NCI-H345 treated with DMSO at 0.1 percent for 48 hours (cell line): ENCODE measurements at regions not wholly inside any gene's neighbourhood (a gene's known extent, or its start where the extent isn't known, plus 50 kb on each side); places are given as distances from the start of the nearest gene placed in this dataset.

Experiments used
- DNase-seq: peaks from one replicate; lab custom pipeline; 2025; ENCODE audit not compliant: unreplicated experiment; lab: John Stamatoyannopoulos, UW

- no peak for DNase-seq
Measured at GRCh38 chr5:166367391-166367790, 1924.1 kb upstream of the WWC1 start.

DNA sequence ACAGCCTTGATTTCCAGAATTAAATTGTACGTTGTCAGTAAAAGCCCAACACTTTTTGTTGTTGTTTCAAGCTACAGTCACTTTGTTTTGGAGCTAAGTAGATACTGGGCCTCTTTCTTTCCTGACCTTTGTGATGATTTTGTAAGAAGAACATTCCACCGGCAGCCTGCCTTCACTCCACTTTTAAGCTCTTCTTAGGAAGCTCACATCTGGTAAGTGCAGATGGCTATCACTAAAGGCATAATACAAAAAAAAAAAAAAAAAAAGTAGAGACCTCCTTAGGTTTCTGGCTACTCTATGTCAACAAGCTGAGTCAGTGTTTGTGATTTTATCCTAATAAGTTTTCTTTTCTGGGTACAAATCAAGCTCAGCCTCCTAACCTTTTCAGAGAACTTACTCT is 1922.1 kb upstream of the WWC1 start:
- DNase-seq = no peak

DNA sequence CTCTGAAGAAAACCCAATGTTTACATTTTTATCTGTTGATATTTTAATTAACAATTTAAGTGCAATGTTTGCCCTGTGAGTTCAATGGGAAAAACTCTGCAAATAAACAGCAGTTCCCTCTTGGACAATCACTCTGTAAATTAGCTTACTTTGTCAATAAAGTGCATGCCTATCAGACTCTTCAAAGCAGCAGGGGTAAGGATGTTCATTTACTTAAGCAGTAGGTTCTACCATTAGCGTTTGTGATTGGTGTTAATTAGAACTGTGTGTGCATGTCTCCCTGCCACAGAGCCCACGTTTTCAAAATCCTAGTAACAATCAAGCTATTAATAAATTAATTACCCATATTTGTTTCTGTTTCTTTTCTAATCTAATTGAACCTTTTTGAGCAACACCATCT is 1921.6 kb upstream of the WWC1 start:
- no peak for DNase-seq

DNA sequence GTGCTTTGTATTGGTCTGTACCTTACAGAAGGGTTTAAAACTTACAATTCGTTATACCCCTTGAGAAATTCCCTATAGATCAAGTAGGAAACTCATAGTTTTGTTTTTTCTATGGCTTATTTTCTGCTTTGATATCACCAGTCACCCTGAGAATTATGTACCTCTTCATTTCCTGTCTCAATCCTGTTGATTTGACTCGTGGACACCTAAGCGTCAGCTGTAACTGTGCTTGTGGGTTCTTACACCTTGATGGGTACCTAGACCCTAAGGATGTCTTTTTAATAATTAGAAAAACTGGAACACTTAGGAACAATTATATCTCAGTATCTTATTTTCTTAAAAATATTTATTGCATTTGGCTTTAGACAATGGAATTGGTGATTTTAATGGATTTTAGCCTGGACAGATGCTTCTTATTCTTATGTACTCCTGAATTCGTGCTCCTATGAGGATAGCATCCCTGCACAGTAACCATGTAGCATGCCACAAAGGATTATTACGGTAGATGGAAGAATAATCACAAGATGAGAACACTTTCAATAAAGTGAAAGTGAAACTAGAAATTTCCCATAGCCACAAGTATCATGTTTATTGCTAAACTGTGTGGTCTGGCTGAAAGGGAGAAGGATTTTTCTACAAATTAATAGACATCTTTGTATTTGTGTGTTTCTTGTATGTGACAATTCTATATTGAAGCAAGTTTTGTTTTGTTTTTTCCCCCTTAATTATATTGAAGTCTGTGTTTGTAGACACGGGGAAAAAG is 1920.3 kb upstream of the WWC1 start:
- DNase-seq = no peak

GRCh38 chr5:166373817-166374216 is 1917.6 kb upstream of the WWC1 start:
- DNase-seq = no peak

DNA sequence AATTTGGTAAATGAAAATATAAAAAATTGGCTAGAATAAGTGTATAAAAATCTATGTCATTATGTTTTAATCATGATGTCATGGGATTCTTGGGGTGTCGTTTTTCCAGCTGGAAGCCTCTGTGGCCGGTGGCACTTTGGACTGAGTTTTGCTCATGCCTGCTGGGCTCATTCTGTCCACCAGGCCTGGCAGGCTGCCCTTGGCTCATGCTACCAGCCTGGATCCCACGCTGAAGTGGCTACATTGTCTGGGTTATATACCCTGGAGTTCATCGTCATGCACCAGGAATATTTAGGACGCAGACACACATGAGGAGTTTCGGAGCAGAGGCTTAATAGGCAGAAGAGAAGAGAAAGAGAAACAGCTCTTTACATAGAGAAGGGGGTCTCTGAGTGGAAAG is 1913.7 kb upstream of the WWC1 start:
- DNase-seq = no peak

DNA sequence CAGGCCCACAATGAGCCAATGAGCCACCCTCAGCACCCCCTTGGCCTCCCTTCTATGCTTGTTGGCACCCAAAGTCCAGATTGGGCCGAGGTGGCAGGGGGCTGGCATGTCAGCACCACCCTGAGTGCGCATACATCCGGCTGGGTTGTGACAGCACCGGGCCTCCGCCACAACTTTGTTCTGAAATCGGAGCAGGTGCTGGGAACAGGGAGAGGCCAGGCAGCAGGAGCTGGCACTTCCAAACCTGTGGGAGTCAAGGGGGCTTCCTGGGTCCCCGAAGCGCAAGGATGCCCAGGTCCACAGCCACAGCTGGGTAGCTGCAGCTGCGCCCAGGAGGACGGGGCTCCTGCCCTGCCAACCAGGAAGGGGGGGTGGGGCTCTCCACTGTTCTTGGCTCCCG is 1911.9 kb upstream of the WWC1 start:
- no peak for DNase-seq

DNA sequence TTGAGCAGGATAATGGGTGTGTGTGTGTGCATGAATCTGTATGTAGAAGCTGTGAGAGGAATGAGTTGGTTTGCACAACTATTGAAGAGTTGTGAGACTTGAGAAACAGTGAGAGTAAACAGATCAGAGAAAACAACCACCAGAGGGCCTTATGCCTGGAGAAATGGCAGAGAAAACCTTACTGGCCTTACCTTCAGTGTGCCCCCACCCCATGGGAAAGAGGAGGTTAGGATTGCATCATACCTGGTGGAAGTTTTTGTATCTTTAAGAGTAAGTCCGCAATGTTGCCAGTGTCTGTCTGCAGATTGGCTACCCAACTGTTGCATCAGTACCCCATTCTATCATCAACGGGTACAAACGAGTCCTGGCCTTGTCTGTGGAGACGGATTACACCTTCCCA is 1909.4 kb upstream of the WWC1 start:
- no peak for DNase-seq

GRCh38 chr5:166398131-166398530 is 1893.3 kb upstream of the WWC1 start:
- no peak for DNase-seq

- DNase-seq = no peak
Measured at GRCh38 chr5:166399781-166400180, 1891.7 kb upstream of the WWC1 start.

- no peak for DNase-seq
Measured at GRCh38 chr5:166401391-166401790, 1890.1 kb upstream of the WWC1 start.

GRCh38 chr5:166412191-166412590 is 1879.3 kb upstream of the WWC1 start:
- no peak for DNase-seq

GRCh38 chr5:166427211-166427610 is 1864.2 kb upstream of the WWC1 start:
- DNase-seq = no peak

DNA sequence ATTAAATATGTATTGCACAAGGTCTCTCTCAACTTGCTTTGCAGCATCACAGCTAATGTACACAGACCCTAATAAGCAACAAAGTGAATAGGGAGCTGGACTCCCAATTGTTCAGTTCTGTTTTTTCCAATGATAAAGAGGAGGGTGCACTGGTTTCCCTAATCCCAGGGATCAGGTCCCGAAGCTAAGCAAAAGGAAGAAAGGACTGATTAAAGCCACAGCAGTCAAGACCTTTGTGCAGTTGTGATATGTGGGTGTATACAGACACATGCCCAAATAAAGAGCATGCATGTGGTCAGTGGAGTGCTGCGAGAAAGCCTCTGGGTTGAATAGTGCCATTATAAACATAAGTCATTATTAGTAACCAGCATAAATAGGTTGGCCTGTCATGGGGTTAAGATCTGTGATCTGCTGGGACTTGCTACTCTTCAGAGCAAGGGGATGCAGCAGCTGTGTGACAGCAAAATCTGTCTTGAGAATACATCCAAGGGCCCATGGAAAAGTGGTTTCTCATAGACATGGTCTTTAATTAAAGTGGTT is 1863.1 kb upstream of the WWC1 start:
- DNase-seq = no peak

- DNase-seq = no peak
Measured at GRCh38 chr5:166430491-166431319, 1860.7 kb upstream of the WWC1 start.

- DNase-seq = no peak
Measured at GRCh38 chr5:166431456-166431855, 1860.0 kb upstream of the WWC1 start.

GRCh38 chr5:166433679-166434078 is 1857.8 kb upstream of the WWC1 start:
- DNase-seq = no peak

GRCh38 chr5:166436872-166437271 is 1854.6 kb upstream of the WWC1 start:
- DNase-seq = no peak

DNA sequence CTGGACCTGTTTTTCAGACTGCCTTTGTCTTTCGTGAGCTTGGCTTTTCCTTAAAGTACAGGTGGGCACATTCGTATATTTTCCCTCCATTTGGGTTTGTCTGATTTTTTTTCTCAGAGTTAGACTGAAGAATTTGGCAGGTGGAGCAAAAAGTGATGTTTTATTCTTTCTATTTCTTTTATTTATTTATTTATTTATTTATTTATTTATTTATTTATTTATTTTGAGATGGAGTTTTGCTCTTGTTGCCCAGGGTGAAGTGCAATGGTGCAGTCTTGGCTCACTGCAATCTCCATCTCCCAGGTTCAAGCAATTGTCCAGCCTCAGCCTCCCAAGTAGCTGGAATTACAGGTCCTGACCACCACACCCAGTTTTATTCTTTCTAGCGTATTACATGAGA is 1805.1 kb upstream of the WWC1 start:
- no peak for DNase-seq

DNA sequence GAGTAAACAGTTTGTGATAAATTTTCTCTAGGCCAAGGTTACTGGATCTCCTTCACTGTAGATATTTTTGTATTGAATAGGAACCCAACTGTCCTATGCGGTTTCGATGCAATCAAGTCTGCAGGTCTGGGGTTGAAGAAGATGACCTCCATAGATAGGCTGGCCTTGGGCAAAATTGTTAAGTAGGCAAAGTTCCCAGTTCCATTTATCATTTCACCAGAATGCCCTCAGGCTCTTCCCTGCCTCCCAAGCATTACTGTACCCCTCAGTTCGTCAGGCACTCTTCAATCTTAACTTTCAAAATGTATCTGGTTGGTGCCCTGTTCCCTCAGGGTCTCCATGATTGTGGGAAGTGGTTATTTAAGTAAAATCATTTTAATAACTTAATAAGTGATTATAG is 1802.9 kb upstream of the WWC1 start:
- no peak for DNase-seq

DNA sequence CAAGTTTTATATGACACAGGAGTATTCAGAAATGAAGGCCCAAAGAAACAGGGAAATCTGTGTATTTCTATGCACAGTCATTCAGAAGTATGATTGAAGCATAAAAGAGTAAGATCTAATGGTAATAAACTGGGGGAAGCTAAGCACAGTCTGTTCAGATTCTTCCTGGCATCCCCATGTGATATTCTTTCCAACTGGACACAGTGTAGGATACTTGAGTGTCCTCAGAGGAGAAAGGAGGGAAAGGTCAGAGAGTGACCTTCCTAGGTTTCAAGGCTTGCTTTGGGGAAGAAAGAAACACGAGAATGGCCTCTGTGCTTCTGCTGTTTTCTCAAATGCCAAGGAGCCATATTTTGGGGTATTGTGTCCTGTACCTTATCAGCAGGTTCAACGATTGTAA is 1798.4 kb upstream of the WWC1 start:
- DNase-seq = no peak

- DNase-seq = no peak
Measured at GRCh38 chr5:166493612-166494011, 1797.8 kb upstream of the WWC1 start.
